ENCODE measurements at regions not wholly inside any gene's neighbourhood (a gene's known extent, or its start where the extent isn't known, plus 50 kb on each side); places are given as distances from the start of the nearest gene placed in this dataset.
A peak's percentile ranks its signal among the peaks of the same experiment; 100 is the strongest.
"Not testable (repeated sequence)": the region's sequence is repeated elsewhere in the genome, so short reads cannot be mapped to it uniquely, and the experiment has no call there.

DNA sequence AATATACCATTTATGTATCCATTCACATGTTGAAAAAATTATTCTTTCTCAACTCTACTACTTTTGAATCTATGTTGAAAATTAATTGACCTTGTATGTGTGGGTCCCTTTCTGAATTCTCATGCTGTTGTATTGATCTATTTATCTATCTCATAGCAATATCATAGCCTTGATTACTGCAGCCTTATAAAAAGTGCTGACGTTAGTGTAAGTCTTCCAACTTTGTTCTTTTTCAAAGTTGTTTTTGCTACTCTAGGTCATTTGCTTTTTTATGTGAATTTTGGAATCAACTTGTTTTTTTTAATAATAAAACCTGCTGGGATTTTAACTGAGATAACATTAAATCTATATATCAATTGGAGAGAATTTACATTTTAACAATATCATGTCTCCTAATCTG, 52.2 kb upstream of the PAX3 start:
- ATAC-seq (no peak), DNase-seq (no peak)
- intact Hi-C loops (cut with DNase I) = no loop called here

DNA sequence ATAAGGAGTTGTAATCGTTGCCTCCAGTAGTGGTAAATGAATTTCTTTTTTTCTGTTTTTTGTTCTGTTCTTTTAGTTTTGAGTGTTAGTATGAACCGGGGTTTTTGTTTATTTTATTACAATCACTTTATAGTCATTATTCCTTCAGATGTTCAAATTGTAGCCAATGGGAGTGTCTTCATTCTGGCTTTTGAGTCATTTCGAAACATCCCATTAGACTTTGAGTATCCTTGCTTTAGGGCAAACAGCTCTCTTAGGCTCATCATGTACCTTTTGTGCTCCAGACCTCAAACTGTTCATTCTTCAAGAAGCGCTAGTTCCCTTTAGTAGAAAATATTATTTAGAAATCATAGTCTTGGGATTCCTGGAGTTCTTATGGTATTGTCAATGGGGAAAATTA, 54.2 kb upstream of the PAX3 start:
- intact Hi-C loops (cut with DNase I) = no loop called here
- no peak for DNase-seq
- no peak for ATAC-seq

DNA sequence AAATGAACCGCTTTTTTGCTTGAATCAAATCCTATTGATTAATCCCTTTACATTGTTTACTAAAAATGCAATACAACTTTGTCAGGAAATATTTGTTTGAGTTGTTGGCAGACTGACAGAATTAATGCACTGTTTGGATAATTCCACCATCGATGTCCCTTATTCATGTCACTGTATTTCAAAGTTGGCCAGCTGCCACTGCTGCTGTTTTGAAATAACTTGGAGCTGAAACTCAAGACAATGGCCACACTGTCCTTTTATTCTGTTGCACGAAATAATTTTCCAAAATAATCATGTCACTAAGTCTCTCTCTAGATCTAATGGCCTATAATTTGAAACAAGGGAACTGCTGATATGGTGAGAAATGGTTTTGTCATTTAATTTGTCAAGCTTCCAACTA, 55.2 kb upstream of the PAX3 start:
- ATAC-seq = no peak
- intact Hi-C loops (cut with DNase I) = no loop called here
- no peak for DNase-seq

DNA sequence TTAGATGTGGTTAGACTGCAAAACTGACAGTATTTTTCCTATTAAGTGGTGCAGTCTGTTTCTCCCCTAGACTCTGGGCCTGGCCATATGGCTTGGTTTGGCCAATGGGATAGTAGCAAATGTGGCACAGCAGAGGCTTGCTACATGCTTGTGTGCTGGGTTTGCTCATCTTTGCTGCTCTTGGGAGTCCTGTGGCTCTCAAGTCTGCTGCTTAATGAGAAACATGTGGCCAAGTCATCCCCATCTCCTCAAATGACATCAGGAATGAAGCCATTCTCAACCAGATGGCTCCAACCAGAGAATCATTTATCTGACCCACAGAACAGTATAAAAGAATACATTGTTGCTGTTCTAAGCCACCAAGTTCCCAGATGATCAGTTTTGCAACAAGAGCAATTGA, 57.1 kb upstream of the PAX3 start:
- ATAC-seq (no peak), DNase-seq (no peak)
- intact Hi-C loops (cut with DNase I) = no loop called here

DNA sequence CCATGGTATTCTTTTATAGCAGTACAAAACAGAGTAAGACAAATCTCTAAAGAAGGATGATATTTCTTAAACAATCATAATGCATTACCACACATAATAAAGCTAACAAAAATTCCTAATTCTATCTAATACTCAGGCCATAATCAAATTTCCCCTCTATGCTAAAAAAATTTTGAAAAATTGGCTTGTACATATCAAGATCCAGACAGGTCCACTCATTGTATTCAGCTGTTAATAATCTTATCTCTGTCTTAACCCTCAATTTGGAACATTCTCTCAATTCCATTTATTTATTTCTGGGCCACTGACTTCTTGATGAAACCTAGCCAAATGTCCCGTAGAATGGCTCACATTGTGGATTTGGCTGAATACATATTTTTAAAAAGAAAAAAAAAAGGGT, 59.1 kb upstream of the PAX3 start:
- DNase-seq (no peak), ATAC-seq (no peak)
- intact Hi-C loops (cut with DNase I) = no loop called here

DNA sequence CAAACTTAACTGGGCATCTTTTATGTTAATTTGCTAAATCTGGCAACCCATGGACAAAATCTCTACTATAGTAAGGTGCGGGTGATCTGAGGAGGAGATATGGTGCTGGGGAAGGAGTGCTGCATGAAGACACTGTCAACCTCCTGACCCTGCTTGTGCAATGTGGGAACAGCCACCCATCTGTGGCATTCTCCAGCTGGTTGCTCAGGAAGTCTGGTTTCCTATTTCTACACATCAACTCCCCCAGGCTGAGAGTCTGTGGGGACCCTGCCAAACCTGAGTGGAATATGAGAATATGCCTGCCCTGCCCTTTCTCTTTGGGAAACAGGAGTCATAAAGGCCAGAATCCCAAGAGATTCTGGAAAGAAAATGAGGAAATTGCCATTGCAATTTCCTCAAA, 60.1 kb upstream of the PAX3 start:
- intact Hi-C loops (cut with DNase I) = no loop called here
- ATAC-seq = peak; percentile 30 to 44
- DNase-seq = peak; percentile 18

DNA sequence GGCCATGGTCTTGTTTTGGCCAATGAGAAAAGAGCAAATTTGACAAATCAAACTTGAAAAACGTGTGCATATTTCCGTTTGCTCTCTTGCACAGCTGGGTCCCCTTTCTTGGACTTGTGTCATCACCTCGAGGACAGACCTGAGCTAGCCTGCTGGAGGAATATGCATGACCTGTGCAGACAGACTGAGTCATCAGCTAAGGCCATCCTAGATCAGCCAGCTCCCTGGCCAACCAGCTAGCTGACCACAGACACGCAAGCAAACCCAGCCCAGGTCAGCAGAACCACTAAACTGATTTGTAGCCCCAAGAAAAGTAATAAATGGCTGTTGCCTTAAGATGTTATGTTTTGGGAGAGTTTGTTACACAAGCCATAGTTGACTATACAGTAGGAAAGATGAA, 61.3 kb upstream of the PAX3 start:
- intact Hi-C loops (cut with DNase I) = no loop called here
- ATAC-seq = no peak
- no peak for DNase-seq

DNA sequence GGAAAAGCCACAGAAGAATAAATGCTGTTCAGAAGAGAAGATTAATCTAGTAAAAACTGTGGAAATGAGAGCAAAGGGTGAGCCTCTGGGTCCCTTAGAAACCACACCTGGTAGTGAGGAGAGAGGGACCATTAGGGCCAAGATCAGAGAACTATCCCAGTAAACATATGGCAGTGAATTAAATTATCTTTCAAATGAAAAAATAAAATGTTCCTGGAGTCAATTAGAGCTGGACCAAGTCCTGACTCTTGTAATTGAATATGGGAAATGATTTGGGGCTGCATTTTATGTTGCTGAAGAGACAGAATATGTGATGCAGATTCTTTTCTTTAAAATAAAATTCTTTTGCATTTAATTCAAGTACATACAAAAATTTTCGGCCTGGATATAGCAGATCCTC, 62.2 kb upstream of the PAX3 start:
- no peak for ATAC-seq
- no peak for DNase-seq
- intact Hi-C loops (cut with DNase I) = no loop called here

DNA sequence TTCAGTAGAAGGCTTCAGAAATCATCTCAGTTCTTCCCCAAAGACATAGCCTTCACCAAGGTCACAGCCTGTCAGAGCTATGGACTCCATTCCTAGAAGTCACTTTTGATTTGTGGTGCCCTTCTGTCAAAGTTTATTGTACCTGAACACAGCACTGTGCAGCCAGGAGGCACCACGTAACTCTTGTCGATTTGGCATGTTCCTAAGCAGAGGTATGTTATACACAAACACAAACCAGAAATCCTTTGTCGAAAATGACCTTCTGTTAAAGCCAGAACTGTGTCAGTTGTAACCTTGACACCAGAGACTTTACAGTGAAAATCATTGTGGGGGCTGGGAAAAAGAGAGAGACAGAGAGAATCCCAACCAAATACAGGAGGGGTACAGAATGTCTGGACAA, 62.6 kb upstream of the SGPP2 start:
- DNase-seq = no peak
- intact Hi-C loops (cut with DNase I) = no loop called here
- no peak for ATAC-seq

DNA sequence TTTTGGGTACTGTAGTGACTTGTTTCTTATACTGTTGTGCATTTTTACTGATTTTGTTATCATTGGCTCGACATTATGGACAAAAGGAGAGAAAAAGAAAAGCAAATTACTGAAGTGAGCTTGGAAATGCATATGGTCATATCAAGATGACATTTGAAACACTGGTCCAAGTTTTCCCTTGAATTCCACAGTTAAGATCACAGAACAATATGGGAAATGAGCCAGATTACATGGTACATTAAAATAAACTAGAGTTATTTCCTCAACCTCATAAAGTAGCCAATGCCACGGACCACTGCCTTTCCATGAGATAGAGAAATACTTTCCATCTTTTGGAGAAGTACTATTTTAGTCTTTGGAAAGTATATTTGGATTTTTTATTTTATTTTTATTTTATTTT, 62.0 kb upstream of the SGPP2 start:
- DNase-seq = no peak

DNA sequence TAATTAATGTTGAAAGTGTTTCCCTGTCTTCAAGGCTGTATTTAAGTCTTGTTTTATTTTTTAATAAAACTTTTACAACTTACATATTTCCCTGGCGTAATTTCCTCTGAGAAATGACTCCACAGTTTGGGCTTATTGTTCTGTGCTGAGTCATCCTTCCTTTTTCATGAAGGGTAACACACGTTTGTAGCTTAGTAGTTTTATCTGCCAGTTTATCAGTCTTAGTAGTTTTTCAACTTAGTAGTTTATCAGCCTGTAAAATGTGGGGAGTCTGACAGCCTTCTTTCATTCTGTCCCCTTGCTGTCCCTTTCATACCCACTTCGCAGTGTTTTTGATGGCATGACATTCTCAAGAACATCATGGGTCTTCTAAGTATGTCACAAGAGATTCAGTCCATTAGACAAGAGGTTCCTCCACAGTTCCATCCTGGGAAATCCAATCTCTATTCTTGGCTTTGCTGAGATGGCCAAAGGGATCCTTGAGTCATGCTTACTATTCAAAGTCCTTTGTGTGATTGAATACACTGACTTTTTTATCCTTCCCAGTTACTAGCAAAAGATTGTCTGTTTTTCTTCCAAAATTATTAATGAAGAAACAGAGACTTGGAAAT, 60.0 kb upstream of the SGPP2 start:
- ATAC-seq (no peak), DNase-seq (no peak)
- intact Hi-C loops (cut with DNase I) = no loop called here

More for the DNA sequence above, 62.0 kb upstream of the SGPP2 start:
- ATAC-seq = no peak
- intact Hi-C loops (cut with DNase I) = no loop called here

DNA sequence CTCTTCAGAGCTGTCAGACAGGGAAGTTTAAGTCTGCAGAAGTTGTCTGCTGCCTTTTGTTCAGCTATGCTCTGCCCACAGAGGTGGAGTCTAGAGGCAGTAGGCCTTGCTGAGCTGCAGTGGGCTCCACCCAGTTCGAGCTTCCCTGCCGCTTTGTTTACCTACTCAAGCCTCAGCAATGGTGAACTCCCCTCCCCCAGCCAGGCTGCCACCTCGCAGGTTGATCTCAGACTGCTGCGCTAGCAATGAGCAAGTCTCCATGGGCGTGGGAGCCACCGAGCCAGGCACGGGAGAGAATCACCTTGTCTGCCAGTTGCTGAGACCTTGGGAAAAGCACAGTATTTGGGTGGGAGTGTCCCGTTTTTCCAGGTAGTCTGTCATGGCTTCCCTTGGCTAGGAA, 56.1 kb upstream of the SGPP2 start:
- not testable (repeated sequence) for ATAC-seq

DNA sequence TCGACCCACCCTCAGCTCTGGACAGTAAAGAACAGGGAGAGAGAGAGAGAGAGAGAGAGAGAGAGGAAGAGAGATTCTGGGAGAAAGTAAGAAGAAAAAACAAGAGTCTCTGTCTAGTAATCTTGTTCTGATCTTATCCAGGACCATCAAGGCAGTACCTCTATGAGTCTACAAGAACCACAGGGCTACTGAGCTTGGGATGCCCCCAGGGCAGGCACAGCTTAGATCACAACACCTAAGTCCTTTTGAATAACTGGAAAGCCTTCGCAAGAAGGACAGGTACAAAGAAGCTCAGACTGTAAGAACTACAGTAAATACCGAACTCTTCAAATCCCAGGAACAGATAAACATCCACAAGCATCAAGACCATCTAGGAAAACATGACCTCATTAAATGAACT, 51.4 kb upstream of the SGPP2 start:
- intact Hi-C loops (cut with DNase I) = no loop called here
- no peak for ATAC-seq
- no peak for DNase-seq

More for the DNA sequence above, 56.1 kb upstream of the SGPP2 start:
- DNase-seq; intact Hi-C loops (cut with DNase I): not testable (repeated sequence)

Measured in left cardiac atrium (tissue), 4 donors.